Neural progenitor cell (in vitro differentiated cells): ENCODE measurements at regions not wholly inside any gene's neighbourhood (a gene's known extent, or its start where the extent isn't known, plus 50 kb on each side); places are given as distances from the start of the nearest gene placed in this dataset.

Experiments
- EZH2 ChIP-seq: fragments of 200-600 bp; sonication (generic); IDR thresholded peaks from 2 replicates; pipeline ENCODE4 v1.6.1; 2017; ENCODE audit warnings: antibody characterized with exemption, mild to moderate bottlenecking, moderate library complexity
- EZH2phosphoT487 ChIP-seq: fragments of 200-600 bp; sonication (generic); IDR thresholded peaks from 2 replicates; pipeline ENCODE4 v1.6.1; 2017; ENCODE audit warnings: antibody characterized with exemption
- TF ChIP-seq, protein P1 (sequence below): fragments of 200-600 bp; sonication (generic); IDR thresholded peaks from 2 replicates; pipeline ENCODE4 v1.5.1; 2017; ENCODE audit warnings: antibody characterized with exemption, mild to moderate bottlenecking

DNA sequence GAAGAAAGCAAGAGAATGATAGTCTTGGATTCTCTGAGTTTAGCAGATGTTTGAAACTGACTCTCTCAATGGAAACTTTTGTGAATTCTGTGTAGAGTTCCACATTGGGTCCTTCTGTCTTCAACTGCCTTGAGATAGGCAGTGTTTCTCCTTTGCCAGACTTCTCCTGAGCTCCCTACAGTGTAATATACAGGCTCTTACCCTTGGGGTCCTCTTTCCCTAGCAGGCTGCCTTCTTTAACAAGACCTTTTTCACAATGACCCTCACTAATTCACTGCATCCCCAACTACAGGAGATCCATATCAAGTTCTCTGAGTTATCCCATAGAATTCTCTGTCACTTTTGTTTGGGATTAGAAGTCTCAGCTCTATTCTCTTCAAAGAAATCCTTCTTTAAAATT lies 513.0 kb downstream of the XIRP2 start:
- TF ChIP-seq, protein P1, sequence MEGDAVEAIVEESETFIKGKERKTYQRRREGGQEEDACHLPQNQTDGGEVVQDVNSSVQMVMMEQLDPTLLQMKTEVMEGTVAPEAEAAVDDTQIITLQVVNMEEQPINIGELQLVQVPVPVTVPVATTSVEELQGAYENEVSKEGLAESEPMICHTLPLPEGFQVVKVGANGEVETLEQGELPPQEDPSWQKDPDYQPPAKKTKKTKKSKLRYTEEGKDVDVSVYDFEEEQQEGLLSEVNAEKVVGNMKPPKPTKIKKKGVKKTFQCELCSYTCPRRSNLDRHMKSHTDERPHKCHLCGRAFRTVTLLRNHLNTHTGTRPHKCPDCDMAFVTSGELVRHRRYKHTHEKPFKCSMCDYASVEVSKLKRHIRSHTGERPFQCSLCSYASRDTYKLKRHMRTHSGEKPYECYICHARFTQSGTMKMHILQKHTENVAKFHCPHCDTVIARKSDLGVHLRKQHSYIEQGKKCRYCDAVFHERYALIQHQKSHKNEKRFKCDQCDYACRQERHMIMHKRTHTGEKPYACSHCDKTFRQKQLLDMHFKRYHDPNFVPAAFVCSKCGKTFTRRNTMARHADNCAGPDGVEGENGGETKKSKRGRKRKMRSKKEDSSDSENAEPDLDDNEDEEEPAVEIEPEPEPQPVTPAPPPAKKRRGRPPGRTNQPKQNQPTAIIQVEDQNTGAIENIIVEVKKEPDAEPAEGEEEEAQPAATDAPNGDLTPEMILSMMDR, result no peak
- TF ChIP-seq EZH2 (no peak), EZH2phosphoT487 (no peak)
